GM21423 (cell line): ENCODE measurements at regions not wholly inside any gene's neighbourhood (a gene's known extent, or its start where the extent isn't known, plus 50 kb on each side); places are given as distances from the start of the nearest gene placed in this dataset.
A peak's percentile ranks its signal among the peaks of the same experiment; 100 is the strongest.
"Not testable (repeated sequence)": the region's sequence is repeated elsewhere in the genome, so short reads cannot be mapped to it uniquely, and the experiment has no call there.

Experiments used
- ATAC-seq: cut with Tn5 transposase; IDR thresholded peaks from one replicate; pipeline ENCODE4 v1.9.1; 2021; ENCODE audit warnings: mild to moderate bottlenecking, moderate library complexity; ENCODE audit not compliant: unreplicated experiment

DNA sequence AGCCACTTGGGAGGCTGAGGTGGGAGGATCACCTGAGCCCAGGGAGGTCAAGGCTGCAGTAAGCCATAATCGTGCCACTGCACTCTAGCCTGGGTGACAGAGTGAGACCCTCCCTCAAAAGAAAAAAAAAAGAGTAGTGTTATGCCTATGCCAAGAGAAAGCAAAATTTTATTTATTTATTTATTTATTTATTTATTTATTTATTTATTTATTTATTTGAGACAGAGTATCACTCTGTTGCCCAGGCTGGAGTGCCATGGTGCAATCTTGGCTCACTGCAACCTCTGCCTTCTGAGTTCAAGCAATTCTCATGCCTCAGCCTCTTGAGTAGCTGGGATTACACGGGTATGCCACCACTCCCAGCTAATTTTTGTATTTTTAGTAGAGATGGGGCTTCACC, 72.6 kb upstream of the RAPGEF2 start:
- not testable (repeated sequence) for ATAC-seq

DNA sequence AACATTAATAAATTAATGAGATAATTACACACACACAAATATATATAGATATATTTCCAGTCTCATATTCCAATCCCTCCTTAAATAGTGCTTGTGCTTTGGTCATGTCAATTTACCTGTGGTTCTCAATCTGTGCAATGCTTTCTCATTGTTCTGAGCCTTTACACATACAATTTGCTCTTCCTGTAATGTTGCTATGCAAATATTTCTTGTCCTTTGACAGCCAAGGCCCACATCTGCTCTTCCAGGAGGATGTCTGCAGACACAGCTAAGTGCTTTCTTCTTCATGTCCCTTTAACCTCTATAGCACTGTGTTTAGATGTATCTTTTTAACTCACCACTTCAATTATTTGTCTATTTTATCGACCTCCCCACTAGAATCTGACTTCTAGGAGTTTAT, 67.3 kb upstream of the RAPGEF2 start:
- ATAC-seq, result peak; percentile 67

DNA sequence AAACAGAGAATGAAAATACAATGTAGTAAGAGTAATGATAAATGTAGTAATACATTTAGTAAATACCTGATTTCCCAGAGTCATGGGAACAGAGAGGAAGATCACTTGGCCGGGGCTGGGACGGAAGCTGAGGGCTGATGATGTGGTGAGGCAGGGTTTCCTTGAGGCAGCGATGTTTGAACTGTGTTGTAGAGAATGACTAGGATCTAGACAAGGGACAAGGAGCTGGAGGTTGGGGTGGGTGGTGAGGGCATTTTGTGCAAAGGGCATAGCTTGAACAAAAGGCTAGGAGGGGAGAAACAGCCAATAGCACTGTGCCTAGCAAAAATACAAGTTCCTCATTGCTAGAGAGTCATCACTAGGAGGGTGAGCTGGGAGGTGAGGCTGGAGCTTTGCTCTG, 64.3 kb upstream of the RAPGEF2 start:
- ATAC-seq, result no peak

DNA sequence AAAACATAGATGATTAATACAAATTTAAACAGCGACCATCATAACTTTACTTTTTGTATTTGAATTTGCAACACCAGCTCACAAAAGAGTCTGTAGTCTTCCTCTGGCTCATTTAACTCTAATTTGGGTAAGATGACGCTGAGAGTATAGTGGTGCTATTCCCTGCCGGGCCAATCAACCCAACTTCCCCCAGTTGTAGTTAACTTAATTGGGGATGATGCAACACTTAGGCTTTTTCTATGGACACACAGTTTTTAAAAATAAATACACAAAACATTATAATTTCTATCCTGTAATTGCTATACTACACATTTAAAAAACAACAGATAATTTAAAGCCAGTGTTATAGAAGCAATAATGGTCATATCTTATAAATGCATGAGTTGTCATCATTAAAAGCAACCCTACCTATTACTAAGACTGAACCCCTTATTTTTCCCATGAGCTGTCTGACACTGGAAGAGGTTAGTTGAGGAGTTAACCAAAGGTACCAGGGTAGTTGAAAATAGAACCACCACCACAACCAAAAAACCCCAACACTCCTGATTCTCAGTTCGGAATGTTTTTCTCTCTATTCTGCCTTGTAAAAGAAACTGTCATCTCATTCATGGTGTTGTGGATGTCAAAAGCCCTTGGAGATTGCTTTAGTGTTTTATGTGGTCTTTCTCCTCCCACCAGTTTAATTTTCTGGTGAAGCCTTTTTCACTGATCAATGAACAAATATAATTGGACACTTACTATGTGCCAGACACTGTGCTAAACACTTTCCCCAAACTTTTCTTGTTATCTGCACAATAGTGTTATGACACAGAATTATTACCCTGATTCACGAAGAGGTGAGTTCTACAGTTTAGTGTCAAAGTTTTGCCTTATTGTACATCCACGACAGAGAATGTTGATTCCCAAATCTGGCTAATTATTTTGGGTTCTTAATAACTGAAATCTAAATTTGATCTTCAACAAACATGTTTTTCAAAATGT, 61.5 kb upstream of the RAPGEF2 start:
- no peak for ATAC-seq

DNA sequence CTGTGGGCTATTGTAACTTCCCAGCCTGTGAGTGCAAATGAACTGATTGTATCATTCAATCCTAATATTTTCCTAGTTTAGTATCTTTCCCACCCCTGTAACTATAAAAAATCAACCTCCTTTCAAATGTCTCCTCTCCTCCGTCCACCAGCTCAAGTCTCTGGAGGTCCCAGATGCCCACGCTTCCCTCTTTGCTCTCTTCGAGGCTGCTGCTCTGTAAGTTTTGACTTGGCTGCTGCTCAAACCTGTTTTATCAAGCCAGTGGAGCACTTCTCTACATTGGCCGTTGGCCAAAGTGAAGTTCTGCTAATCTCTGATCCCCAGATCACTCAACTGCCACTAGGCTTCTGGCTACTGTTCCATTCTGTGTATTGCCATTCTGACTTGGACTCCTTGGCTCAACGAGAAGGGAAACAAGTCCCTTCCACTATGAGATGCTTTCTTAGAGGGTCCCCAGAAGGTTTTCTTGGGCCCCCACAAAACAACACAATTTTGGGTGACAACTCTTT, 60.7 kb upstream of the RAPGEF2 start:
- no peak for ATAC-seq

DNA sequence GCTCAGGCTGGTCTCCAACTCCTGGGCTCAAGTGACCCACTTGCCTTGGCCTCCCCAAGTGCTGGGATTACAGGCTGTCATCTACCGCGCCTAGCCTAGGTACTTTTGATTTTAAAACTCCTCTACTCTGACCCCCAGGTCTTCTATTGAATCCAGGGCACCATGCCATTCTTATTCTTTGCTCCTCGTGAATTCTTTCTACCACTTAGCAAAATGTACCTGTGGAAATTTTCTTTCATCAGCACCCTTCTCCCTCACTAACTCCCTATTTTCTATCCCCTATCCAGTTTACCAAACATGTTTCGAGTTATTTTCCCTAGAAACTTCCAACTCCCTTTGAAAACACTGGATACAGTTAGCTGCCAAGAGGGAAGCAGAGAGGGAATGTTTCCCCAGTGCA, 60.0 kb upstream of the RAPGEF2 start:
- ATAC-seq, result no peak

GRCh38 chr4:159043861-159044260, 59.0 kb upstream of the RAPGEF2 start:
- no peak for ATAC-seq

DNA sequence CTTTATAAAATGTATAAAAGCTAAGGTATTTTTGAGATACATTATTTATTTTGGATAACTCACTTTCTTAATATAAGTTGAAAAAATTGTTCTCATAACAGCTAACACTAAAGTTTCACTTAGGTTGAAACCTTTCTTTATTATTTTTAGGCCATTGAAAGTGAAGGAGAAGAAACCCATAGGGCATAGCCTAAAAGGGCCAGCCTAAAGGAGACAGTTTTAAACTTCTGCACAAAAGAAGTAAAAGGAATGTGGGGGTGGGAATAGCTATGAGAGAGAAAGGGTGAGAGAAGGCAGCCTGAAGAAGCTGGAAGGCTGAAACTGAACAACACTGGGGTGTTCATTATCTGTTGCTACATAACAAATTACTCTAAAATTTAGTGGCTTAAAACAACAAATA, 57.6 kb upstream of the RAPGEF2 start:
- no peak for ATAC-seq

GRCh38 chr4:159046683-159047082, 56.2 kb upstream of the RAPGEF2 start:
- ATAC-seq, result no peak

GRCh38 chr4:159047478-159048165, 55.3 kb upstream of the RAPGEF2 start:
- ATAC-seq, result no peak

GRCh38 chr4:159048166-159048886, 54.6 kb upstream of the RAPGEF2 start:
- no peak for ATAC-seq

GRCh38 chr4:159049780-159050375, 53.0 kb upstream of the RAPGEF2 start:
- no peak for ATAC-seq

GRCh38 chr4:159051245-159052071, 51.4 kb upstream of the RAPGEF2 start:
- peak; percentile 89 for ATAC-seq

- peak; percentile 47 for ATAC-seq
Observed at GRCh38 chr4:159052315-159052714, 50.6 kb upstream of the RAPGEF2 start.
